HepG2 (cell line): ENCODE measurements at regions not wholly inside any gene's neighbourhood (a gene's known extent, or its start where the extent isn't known, plus 50 kb on each side); places are given as distances from the start of the nearest gene placed in this dataset.

ENCODE experiments used
- ATAC-seq: fragments of 200-7000 bp; cut with Tn5 transposase; 3 replicates; pipeline ENCODE4 v1.9.1; 2020; ENCODE audit warnings: mild to moderate bottlenecking, moderate library complexity
- BruUV-seq: library from RNA; stranded (reverse); fragments of 400-500 nt; replicated peaks from 2 replicates; lab custom pipeline; 2021; lab: Mats Ljungman, UMichigan
- CTCF ChIA-PET: fragments of 300-600 bp; formaldehyde crosslinking; extraction: SDS; loops from one replicate; lab custom pipeline; 2021; ENCODE audit warnings: low total read pairs, inconsistent platforms, low intra/inter-chr PET ratio; lab: Yijun Ruan, JAX
- POLR2A ChIA-PET: fragments of 350-600 bp; sonication (Branson Sonifier 250); formaldehyde crosslinking; loops from one replicate; lab custom pipeline; 2020; ENCODE audit warnings: antibody characterized with exemption, inconsistent platforms; lab: Yijun Ruan, JAX
- DNase-seq: peaks from one replicate; pipeline ENCODE4 v3.0.0-alpha.2; 2015; ENCODE audit warnings: low spot score
- FAIRE-seq: peaks from 3 replicates; lab custom pipeline; 2011; peaks lifted over from hg19 to GRCh38; lab: Jason Lieb, UNC
- H2AFZ ChIP-seq: one replicate; pipeline ENCODE4 v1.6.1; 2011; ENCODE audit warnings: low read length, inconsistent platforms
- H3K27ac ChIP-seq: fragments of 300-600 bp; 3 replicates; pipeline ENCODE4 v1.8.0; 2011; ENCODE audit warnings: mixed run types, mild to moderate bottlenecking, mixed read lengths, low read length, inconsistent platforms; ENCODE audit not compliant: insufficient read depth; ENCODE audit errors: extremely low read length
- H3K27me3 ChIP-seq, 2 experiments: fragments of 200-600 bp in 1 of 2; 2 replicates in 1 of 2; 3 replicates in 1 of 2; pipeline versions ENCODE4 v1.6.0 to v1.8.0; 2011; ENCODE audit warnings: low read length in 2 of 2, mild to moderate bottlenecking in 2 of 2, moderate library complexity in 2 of 2, inconsistent platforms in 1 of 2; ENCODE audit not compliant: insufficient read depth in 2 of 2, control insufficient read depth in 1 of 2
- H3K36me3 ChIP-seq, 2 experiments: fragments of 200-600 bp in 1 of 2; replicated peaks in 1 of 2; 2 replicates in 1 of 2; 3 replicates in 1 of 2; pipeline versions ENCODE4 v1.5.1 to v1.8.0; 2011; ENCODE audit warnings: low read length in 2 of 2, inconsistent platforms in 1 of 2; ENCODE audit not compliant: insufficient read depth in 2 of 2, control insufficient read depth in 1 of 2
- H3K4me1 ChIP-seq: 2 replicates; pipeline ENCODE4 v1.5.1; 2012; ENCODE audit warnings: low read length, inconsistent platforms; ENCODE audit not compliant: insufficient read depth
- H3K4me2 ChIP-seq: 2 replicates; pipeline ENCODE4 v1.6.0; 2011; ENCODE audit warnings: low read depth, low read length, inconsistent platforms
- H3K4me3 ChIP-seq, 3 experiments: fragments of 200-600 bp in 1 of 3; sonication (generic), shearing (Covaris generic) in 1 of 3; replicated peaks in 1 of 3; 2 replicates each; pipeline ENCODE4 v1.5.1; 2011 to 2016; ENCODE audit warnings: low read length in 3 of 3, inconsistent platforms in 2 of 3, low read depth in 2 of 3, mild to moderate bottlenecking in 2 of 3, control low read depth in 1 of 3, mixed read lengths in 1 of 3; ENCODE audit not compliant: insufficient read depth in 1 of 3
- H3K79me2 ChIP-seq: one replicate; pipeline ENCODE4 v1.6.1; 2011; ENCODE audit warnings: low read length, inconsistent platforms; ENCODE audit not compliant: insufficient read depth
- H3K9ac ChIP-seq: 2 replicates; pipeline ENCODE4 v1.6.0; 2011; ENCODE audit warnings: mild to moderate bottlenecking, low read depth, low read length, inconsistent platforms; ENCODE audit not compliant: insufficient read depth
- H3K9me3 ChIP-seq: 2 replicates; pipeline ENCODE4 v1.5.1; 2012; ENCODE audit warnings: mild to moderate bottlenecking, low read length
- H4K20me1 ChIP-seq: 2 replicates; pipeline ENCODE4 v1.6.0; 2011; ENCODE audit warnings: inconsistent platforms, mild to moderate bottlenecking, low read length, moderate library complexity; ENCODE audit not compliant: insufficient read depth
- ARNTL ChIP-seq: sonication (generic); formaldehyde crosslinking; IDR thresholded peaks from 2 replicates; pipeline ENCODE4 v1.4.0; 2020; ENCODE audit warnings: mild to moderate bottlenecking, missing genetic modification reagents
- CBX1 ChIP-seq: IDR thresholded peaks from one replicate; pipeline ENCODE4 v1.6.1; 2016; ENCODE audit warnings: antibody characterized with exemption, low read depth
- FOXA3 ChIP-seq: IDR thresholded peaks from 2 replicates; pipeline ENCODE4 v1.6.1; 2016; ENCODE audit warnings: missing genetic modification reagents, missing compliant biosample characterization
- IKZF4 ChIP-seq: sonication (generic); formaldehyde crosslinking; IDR thresholded peaks from 2 replicates; pipeline ENCODE4 v1.5.1; 2020; ENCODE audit warnings: borderline replicate concordance, mild to moderate bottlenecking, low read depth, missing genetic modification reagents; ENCODE audit errors: not compliant biosample characterization
- MED1 ChIP-seq: sonication (generic); formaldehyde crosslinking; IDR thresholded peaks from 2 replicates; pipeline ENCODE4 v1.4.0; 2020; ENCODE audit warnings: missing genetic modification reagents
- NFIB ChIP-seq: sonication (generic); formaldehyde crosslinking; IDR thresholded peaks from 2 replicates; pipeline ENCODE4 v1.9.0; 2021; ENCODE audit warnings: missing genetic modification reagents, mild to moderate bottlenecking, borderline replicate concordance
- NKX3-1 ChIP-seq: sonication (generic); formaldehyde crosslinking; IDR thresholded peaks from 2 replicates; pipeline ENCODE4 v1.5.0; 2020; ENCODE audit warnings: missing genetic modification reagents
- NR3C1 ChIP-seq: sonication (generic); formaldehyde crosslinking; IDR thresholded peaks from 2 replicates; pipeline ENCODE4 v1.4.0; 2020; ENCODE audit warnings: missing genetic modification reagents
- PHF8 ChIP-seq: sonication (generic); formaldehyde crosslinking; IDR thresholded peaks from 2 replicates; pipeline ENCODE4 v1.5.0; 2020; ENCODE audit warnings: missing genetic modification reagents
- PLRG1 ChIP-seq: fragments of 450-650 bp; conservative IDR thresholded peaks from 2 replicates; pipeline ENCODE4 v1.6.1; 2016
- PLSCR1 ChIP-seq: sonication (generic); formaldehyde crosslinking; IDR thresholded peaks from 2 replicates; pipeline ENCODE4 v1.5.0; 2020; ENCODE audit warnings: missing genetic modification reagents, mild to moderate bottlenecking, borderline replicate concordance
- SUZ12 ChIP-seq: fragments of 150-350 bp; IDR thresholded peaks from 2 replicates; pipeline ENCODE4 v1.6.1; 2014; ENCODE audit warnings: low read depth, low read length
- TGIF2 ChIP-seq: IDR thresholded peaks from 2 replicates; pipeline ENCODE4 v1.6.1; 2016; ENCODE audit warnings: control low read depth, missing compliant biosample characterization
- XBP1 ChIP-seq: sonication (generic); formaldehyde crosslinking; IDR thresholded peaks from 2 replicates; pipeline ENCODE4 v1.5.0; 2020; ENCODE audit warnings: missing genetic modification reagents
- ZBTB25 ChIP-seq: IDR thresholded peaks from 2 replicates; pipeline ENCODE4 v1.6.1; 2018; ENCODE audit warnings: missing genetic modification reagents
- ZNF431 ChIP-seq: sonication (generic); formaldehyde crosslinking; IDR thresholded peaks from 2 replicates; pipeline ENCODE4 v1.9.0; 2022; ENCODE audit warnings: missing genetic modification reagents, low read depth, mild to moderate bottlenecking, borderline replicate concordance
- ZNF432 ChIP-seq: sonication (generic); formaldehyde crosslinking; IDR thresholded peaks from 2 replicates; pipeline ENCODE4 v1.5.0; 2020; ENCODE audit warnings: missing genetic modification reagents, mild to moderate bottlenecking, borderline replicate concordance
- ZNF44 ChIP-seq: sonication (generic); formaldehyde crosslinking; IDR thresholded peaks from 2 replicates; pipeline ENCODE4 v1.5.1; 2020; ENCODE audit warnings: mild to moderate bottlenecking, missing genetic modification reagents
- ZNF672 ChIP-seq: sonication (generic); formaldehyde crosslinking; IDR thresholded peaks from 2 replicates; pipeline ENCODE4 v1.8.1; 2022; ENCODE audit warnings: missing genetic modification reagents
- ZNF773 ChIP-seq: sonication (generic); formaldehyde crosslinking; IDR thresholded peaks from 2 replicates; pipeline ENCODE4 v1.4.0; 2020; ENCODE audit warnings: missing genetic modification reagents, borderline replicate concordance
- WGBS: methylation state at CpG from one replicate; pipeline ENCODE4 v1.1.6; 2017; ENCODE audit warnings: low lambda C conversion rate; 5-methylcytosine and 5-hydroxymethylcytosine counted together
- in situ Hi-C: cut with HindIII; loops from 2 replicates; pipeline ENCODE4 v1.10.0; 2017; ENCODE audit warnings: low pct_unique_long_range_greater_than_20kb; ENCODE audit not compliant: extremely low pct_ligation_motif_present
- intact Hi-C: fragments of 100-400 bp; cut with micrococcal nuclease; formaldehyde crosslinking; loops from one replicate; pipeline ENCODE4 v1.10.0; 2022; ENCODE audit not compliant: unreplicated experiment
- TF ChIP-seq, protein P1 (sequence below), 2 experiments: IDR thresholded peaks; 2 replicates each; pipeline ENCODE4 v1.6.1; 2011 to 2012; ENCODE audit warnings: low read length in 2 of 2, borderline replicate concordance in 1 of 2, low read depth in 1 of 2, mild to moderate bottlenecking in 1 of 2, moderate library complexity in 1 of 2

DNA sequence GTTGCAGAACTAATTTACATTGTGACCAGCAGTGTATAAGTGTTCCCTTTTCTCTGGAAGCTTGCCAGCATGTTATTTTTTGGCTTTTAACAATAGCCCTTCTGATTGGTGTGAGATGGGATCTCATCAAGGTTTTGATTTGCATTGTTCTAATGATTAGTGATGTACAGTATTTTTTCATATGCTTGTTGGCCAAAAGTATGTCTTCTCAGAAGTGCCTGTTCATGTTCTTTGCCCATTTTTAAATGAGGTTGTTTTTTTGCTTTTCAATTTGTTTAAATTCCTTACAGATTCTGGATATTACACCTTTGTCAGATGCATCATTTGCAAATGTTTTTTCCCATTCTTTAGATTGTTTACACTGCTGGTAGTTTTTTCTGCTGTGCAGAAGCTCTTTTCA, 627.0 kb upstream of the CNTNAP2 start:
- POLR2A ChIA-PET, result no interaction called here
- FAIRE-seq, result no peak

GRCh38 chr7:145488816-145489215, 627.8 kb upstream of the CNTNAP2 start:
- CTCF ChIA-PET, result no interaction called here
- no TSS peak for BruUV-seq
- TF ChIP-seq ZNF44 (no peak), FOXA3 (CRISPR knock-in tag) (no peak), ZNF672 (CRISPR knock-in tag) (no peak), XBP1 (CRISPR knock-in tag) (no peak), ZBTB25 (no peak), ZNF432 (no peak), PHF8 (CRISPR knock-in tag) (no peak), NR3C1 (CRISPR knock-in tag) (no peak), ARNTL (CRISPR knock-in tag) (no peak)
- TF ChIP-seq, protein P1, sequence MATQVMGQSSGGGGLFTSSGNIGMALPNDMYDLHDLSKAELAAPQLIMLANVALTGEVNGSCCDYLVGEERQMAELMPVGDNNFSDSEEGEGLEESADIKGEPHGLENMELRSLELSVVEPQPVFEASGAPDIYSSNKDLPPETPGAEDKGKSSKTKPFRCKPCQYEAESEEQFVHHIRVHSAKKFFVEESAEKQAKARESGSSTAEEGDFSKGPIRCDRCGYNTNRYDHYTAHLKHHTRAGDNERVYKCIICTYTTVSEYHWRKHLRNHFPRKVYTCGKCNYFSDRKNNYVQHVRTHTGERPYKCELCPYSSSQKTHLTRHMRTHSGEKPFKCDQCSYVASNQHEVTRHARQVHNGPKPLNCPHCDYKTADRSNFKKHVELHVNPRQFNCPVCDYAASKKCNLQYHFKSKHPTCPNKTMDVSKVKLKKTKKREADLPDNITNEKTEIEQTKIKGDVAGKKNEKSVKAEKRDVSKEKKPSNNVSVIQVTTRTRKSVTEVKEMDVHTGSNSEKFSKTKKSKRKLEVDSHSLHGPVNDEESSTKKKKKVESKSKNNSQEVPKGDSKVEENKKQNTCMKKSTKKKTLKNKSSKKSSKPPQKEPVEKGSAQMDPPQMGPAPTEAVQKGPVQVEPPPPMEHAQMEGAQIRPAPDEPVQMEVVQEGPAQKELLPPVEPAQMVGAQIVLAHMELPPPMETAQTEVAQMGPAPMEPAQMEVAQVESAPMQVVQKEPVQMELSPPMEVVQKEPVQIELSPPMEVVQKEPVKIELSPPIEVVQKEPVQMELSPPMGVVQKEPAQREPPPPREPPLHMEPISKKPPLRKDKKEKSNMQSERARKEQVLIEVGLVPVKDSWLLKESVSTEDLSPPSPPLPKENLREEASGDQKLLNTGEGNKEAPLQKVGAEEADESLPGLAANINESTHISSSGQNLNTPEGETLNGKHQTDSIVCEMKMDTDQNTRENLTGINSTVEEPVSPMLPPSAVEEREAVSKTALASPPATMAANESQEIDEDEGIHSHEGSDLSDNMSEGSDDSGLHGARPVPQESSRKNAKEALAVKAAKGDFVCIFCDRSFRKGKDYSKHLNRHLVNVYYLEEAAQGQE (IDR thresholded peaks at IDR 0.05; ENCODE audit: borderline replicate concordance in 1 of 2, low read depth in 1 of 2, low read length in 2 of 2), result no peak

More for the DNA sequence above, 627.0 kb upstream of the CNTNAP2 start:
- no TSS peak for BruUV-seq
- H3K79me2 ChIP-seq, result no peaks in the 10 kb centered on the region
- no peak overlapping the region for H3K27ac ChIP-seq
- H3K4me2 ChIP-seq, result no peak overlapping the region
- no peak overlapping the region for H3K9ac ChIP-seq
- intact Hi-C loops (no loop called here), in situ Hi-C loops (no loop called here)
- no peaks in the 10 kb centered on the region for H3K36me3 ChIP-seq
- no peak for DNase-seq
- H4K20me1 ChIP-seq, result no peaks in the 10 kb centered on the region
- no peak overlapping the region for H2AFZ ChIP-seq
- ATAC-seq, result no peak
- H3K4me3 ChIP-seq, result no peak overlapping the region
- no peaks in the 10 kb centered on the region for H3K4me1 ChIP-seq
- CTCF ChIA-PET, result no interaction called here
- no peaks in the 10 kb centered on the region for H3K27me3 ChIP-seq
- peaks cover 82% of the 10 kb centered on the region for H3K9me3 ChIP-seq
- TF ChIP-seq CBX1 (no peak), PLSCR1 (CRISPR knock-in tag) (no peak), MED1 (no peak), ZNF773 (CRISPR knock-in tag) (no peak), PLRG1 (no peak), IKZF4 (CRISPR knock-in tag) (no peak), NKX3-1 (CRISPR knock-in tag) (no peak), SUZ12 (no peak), ZNF431 (no peak), NFIB (CRISPR knock-in tag) (no peak), TGIF2 (no peak)

More at GRCh38 chr7:145488816-145489215, 627.8 kb upstream of the CNTNAP2 start:
- no peak overlapping the region for H3K4me3 ChIP-seq
- no peak overlapping the region for H2AFZ ChIP-seq
- FAIRE-seq, result no peak
- POLR2A ChIA-PET, result no interaction called here
- H3K9me3 ChIP-seq, result peaks cover 83% of the 10 kb centered on the region
- H3K27me3 ChIP-seq, result no peaks in the 10 kb centered on the region
- intact Hi-C loops (no loop called here), in situ Hi-C loops (no loop called here)
- no peak for ATAC-seq
- WGBS, result 2% methylated on average over 2 of the region's 2 CpGs
- no peak overlapping the region for H3K9ac ChIP-seq
- H3K79me2 ChIP-seq, result no peaks in the 10 kb centered on the region
- no peaks in the 10 kb centered on the region for H3K36me3 ChIP-seq
- no peak overlapping the region for H3K27ac ChIP-seq
- no peaks in the 10 kb centered on the region for H3K4me1 ChIP-seq
- no peak for DNase-seq
- H3K4me2 ChIP-seq, result no peak overlapping the region
- no peaks in the 10 kb centered on the region for H4K20me1 ChIP-seq
